ENCODE measurements at regions not wholly inside any gene's neighbourhood (a gene's known extent, or its start where the extent isn't known, plus 50 kb on each side); places are given as distances from the start of the nearest gene placed in this dataset.
A peak's percentile ranks its signal among the peaks of the same experiment; 100 is the strongest.

DNA sequence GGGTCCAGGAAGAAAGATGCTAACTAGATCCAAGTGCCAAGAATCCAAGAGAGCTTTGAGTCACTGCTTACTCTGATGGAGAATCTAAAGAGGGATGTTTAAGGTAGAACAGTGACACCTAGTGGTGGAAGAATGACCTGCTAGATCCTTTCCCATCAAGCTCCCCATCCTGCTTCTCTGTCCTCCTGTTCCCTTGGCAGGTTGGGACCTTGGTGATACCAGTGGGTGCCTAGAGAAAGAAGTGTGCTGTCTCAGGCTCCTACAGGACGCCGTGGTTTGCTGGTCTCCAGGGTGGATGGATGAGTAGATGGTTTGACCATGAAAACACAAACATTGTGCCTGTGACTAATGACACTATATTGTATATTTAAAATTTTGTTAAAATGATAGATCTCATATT, 383.7 kb downstream of the TMEM135 start:
- no peak overlapping the region for H3K4me3 ChIP-seq
- no peaks in the 10 kb centered on the region for H3K36me3 ChIP-seq
- TF ChIP-seq, protein P1, sequence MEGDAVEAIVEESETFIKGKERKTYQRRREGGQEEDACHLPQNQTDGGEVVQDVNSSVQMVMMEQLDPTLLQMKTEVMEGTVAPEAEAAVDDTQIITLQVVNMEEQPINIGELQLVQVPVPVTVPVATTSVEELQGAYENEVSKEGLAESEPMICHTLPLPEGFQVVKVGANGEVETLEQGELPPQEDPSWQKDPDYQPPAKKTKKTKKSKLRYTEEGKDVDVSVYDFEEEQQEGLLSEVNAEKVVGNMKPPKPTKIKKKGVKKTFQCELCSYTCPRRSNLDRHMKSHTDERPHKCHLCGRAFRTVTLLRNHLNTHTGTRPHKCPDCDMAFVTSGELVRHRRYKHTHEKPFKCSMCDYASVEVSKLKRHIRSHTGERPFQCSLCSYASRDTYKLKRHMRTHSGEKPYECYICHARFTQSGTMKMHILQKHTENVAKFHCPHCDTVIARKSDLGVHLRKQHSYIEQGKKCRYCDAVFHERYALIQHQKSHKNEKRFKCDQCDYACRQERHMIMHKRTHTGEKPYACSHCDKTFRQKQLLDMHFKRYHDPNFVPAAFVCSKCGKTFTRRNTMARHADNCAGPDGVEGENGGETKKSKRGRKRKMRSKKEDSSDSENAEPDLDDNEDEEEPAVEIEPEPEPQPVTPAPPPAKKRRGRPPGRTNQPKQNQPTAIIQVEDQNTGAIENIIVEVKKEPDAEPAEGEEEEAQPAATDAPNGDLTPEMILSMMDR (IDR thresholded peaks at IDR 0.05): peak; percentile 80 to 83
- intact Hi-C loops (cut with DNase I; ENCODE audit: low total_unique reads): no loop called here
- peak in 1 of 2 donors; percentile 37 for DNase-seq
- no peak overlapping the region for H3K27ac ChIP-seq
- H3K27me3 ChIP-seq: no peaks in the 10 kb centered on the region
- H3K9me3 ChIP-seq: no peaks in the 10 kb centered on the region
- H3K4me1 ChIP-seq: peaks cover 0 to 23% (median 5%) of the 10 kb centered on the region in 4 donors

DNA sequence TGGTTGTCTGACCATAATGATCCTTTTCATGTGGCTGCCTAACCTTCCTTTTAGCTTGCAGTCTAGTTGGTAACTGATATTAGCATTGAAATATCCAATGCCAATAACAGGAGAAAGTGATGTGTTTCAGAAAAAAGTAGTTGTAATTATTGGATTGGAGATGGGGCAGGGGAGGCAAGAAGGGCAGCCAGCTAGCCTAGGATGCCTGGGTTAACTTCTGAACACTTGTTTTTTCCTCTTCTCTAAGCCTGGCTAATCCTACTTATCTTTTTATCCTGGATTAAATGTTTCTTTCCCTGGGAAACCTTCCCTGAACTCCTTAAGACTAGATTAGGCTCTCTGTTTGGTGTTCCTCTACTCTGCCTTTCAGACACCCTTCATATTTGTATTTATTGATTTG, 380.2 kb downstream of the TMEM135 start:
- TF ChIP-seq, protein P1 (IDR thresholded peaks at IDR 0.05): no peak
- Histone ChIP-seq H3K4me1 (peaks cover 0 to 23% (median 5%) of the 10 kb centered on the region in 4 donors), H3K9me3 (no peaks in the 10 kb centered on the region), H3K27ac (no peak overlapping the region), H3K4me3 (no peak overlapping the region), H3K36me3 (no peaks in the 10 kb centered on the region), H3K27me3 (no peaks in the 10 kb centered on the region)
- intact Hi-C loops (cut with DNase I; ENCODE audit: low total_unique reads): no loop called here
- no peak for DNase-seq

DNA sequence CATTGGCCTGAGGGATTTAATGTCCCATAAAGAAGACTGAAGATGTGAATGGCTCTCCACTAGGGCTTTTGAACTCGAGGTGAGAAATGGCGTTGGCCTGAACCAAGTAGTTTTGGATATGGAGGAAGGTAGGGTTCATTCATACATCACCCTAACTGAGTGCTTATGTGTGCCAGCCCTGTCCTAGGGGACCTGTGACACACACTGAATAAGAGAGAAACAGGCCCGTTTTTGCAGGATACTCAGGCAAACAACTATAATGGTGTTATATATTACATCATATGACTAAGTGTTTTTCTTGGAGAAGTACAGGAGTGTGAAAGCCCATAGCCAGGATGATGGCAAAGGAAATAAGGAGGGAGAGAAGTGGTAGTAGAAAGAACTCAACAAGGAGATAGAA, 368.1 kb downstream of the TMEM135 start:
- no peaks in the 10 kb centered on the region for H3K36me3 ChIP-seq
- H3K4me3 ChIP-seq: no peak overlapping the region
- H3K27ac ChIP-seq: peak overlapping the region; percentile 31 to 50
- H3K27me3 ChIP-seq: no peaks in the 10 kb centered on the region
- TF ChIP-seq, protein P1 (IDR thresholded peaks at IDR 0.05): no peak
- DNase-seq: peak in 1 of 2 donors; percentile 45
- intact Hi-C loops (cut with DNase I; ENCODE audit: low total_unique reads): no loop called here
- peaks cover 0 to 17% (median 7%) of the 10 kb centered on the region in 4 donors for H3K4me1 ChIP-seq
- no peaks in the 10 kb centered on the region for H3K9me3 ChIP-seq

DNA sequence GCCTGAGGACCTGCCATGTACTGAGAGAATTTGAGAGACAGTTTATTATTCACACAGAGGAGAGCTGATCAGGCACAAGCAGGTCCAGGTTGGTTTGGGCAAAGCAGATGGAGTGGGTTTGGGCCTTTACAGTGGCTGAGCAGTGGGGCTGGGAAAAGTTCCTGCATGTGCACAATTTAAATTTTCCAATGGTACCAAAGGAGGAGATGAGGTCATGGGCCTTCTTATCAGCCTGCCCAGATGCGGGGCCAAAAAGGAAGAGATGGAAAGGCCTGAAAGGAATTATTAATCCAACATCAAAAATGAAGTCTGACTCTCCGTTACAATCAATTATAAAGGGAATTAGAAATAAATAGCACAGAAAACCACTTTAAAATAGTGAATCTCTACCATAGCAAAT, 367.6 kb downstream of the TMEM135 start:
- no peak for DNase-seq
- H3K27ac ChIP-seq: peak overlapping the region; percentile 31 to 50
- peaks cover 0 to 17% (median 7%) of the 10 kb centered on the region in 4 donors for H3K4me1 ChIP-seq
- H3K27me3 ChIP-seq: no peaks in the 10 kb centered on the region
- no peaks in the 10 kb centered on the region for H3K36me3 ChIP-seq
- no peak overlapping the region for H3K4me3 ChIP-seq
- TF ChIP-seq, protein P1 (IDR thresholded peaks at IDR 0.05): no peak
- intact Hi-C loops (cut with DNase I; ENCODE audit: low total_unique reads): no loop called here
- H3K9me3 ChIP-seq: no peaks in the 10 kb centered on the region

DNA sequence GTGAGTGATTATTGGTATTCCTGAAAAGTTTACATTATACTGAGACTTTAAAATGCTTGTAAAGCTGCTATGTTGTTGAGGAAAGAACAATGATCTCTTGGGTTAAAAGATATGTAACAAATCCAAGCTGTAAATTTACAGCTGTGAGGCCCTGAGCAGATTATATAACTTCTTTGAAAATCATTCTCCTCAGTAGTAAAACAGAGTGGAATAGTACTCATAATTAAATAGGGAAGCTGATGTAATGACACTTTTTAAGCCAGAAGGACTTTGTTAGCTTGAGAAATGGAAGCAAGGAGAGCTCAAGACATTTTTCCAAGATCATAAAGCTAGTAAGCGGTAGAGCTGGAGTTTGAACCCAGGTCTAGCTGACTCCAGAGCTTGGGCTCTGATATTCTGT, 363.9 kb downstream of the TMEM135 start:
- Histone ChIP-seq H3K27me3 (no peaks in the 10 kb centered on the region), H3K36me3 (no peaks in the 10 kb centered on the region), H3K27ac (no peak overlapping the region), H3K4me3 (no peak overlapping the region), H3K9me3 (no peaks in the 10 kb centered on the region), H3K4me1 (peaks cover 0 to 16% (median 7%) of the 10 kb centered on the region in 4 donors)
- TF ChIP-seq, protein P1 (IDR thresholded peaks at IDR 0.05): no peak
- intact Hi-C loops (cut with DNase I; ENCODE audit: low total_unique reads): no loop called here
- no peak for DNase-seq

DNA sequence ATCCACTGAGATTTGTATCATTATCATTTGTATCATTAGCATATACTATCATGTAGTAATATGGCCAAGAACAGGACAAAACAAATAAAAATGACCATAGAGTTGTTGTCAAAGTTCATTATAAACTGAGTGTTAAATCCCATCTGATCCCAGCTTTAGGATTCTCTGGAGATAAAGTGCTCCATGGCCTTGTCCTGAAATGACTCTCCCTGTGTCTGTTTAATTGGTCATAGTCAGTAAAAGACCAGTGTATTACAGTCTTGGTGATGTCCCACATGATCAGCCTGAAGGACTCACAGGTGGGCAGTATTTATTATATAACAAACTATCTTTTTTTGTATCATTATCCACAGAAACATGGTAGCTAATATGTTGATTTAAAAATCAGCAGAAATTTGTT, 361.6 kb downstream of the TMEM135 start:
- TF ChIP-seq, protein P1 (IDR thresholded peaks at IDR 0.05): no peak
- no peaks in the 10 kb centered on the region for H3K27me3 ChIP-seq
- H3K36me3 ChIP-seq: no peaks in the 10 kb centered on the region
- H3K27ac ChIP-seq: no peak overlapping the region
- H3K4me1 ChIP-seq: peaks cover 0 to 7% (median 0%) of the 10 kb centered on the region in 4 donors
- no peak for DNase-seq
- intact Hi-C loops (cut with DNase I; ENCODE audit: low total_unique reads): no loop called here
- no peak overlapping the region for H3K4me3 ChIP-seq
- H3K9me3 ChIP-seq: peaks cover 0 to 6% (median 5%) of the 10 kb centered on the region in 3 donors

All from tibial artery (tissue), 4 donors.